ENCODE measurements at regions not wholly inside any gene's neighbourhood (a gene's known extent, or its start where the extent isn't known, plus 50 kb on each side); places are given as distances from the start of the nearest gene placed in this dataset.
"Not testable (repeated sequence)": the region's sequence is repeated elsewhere in the genome, so short reads cannot be mapped to it uniquely, and the experiment has no call there.

DNA sequence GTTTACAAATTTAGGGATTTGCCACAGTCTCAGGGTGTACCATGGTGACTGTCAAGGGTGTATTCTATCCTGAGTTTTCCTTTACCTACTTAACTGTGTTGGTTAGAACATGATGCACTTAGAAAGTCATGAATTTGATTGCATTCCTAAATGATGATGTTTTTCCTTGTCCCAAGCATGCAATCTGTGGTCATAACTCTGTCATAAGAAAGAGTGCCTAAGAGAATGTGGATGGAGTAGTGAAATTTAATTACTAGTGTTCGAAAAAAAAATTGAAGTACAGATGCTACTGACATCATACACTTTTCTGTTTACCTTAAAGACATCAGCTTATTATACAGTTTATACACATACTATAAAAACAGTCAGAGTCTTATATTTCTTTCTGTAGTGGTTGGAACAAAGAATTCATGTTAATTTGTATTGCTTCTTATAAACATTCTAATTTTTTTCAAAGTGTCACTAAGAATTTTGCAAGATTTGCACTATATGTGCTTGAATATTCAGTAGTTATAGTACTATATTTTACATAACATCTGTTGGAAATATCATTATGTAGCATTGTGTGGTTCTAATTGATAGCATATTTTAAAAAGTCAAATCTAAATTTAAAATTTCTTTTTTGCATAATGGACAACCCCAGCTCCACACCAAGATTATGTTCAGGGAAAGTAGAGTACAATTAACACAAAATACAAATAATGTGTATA, 231.3 kb upstream of the KCNMB2 start:
- no peak for DNase-seq

DNA sequence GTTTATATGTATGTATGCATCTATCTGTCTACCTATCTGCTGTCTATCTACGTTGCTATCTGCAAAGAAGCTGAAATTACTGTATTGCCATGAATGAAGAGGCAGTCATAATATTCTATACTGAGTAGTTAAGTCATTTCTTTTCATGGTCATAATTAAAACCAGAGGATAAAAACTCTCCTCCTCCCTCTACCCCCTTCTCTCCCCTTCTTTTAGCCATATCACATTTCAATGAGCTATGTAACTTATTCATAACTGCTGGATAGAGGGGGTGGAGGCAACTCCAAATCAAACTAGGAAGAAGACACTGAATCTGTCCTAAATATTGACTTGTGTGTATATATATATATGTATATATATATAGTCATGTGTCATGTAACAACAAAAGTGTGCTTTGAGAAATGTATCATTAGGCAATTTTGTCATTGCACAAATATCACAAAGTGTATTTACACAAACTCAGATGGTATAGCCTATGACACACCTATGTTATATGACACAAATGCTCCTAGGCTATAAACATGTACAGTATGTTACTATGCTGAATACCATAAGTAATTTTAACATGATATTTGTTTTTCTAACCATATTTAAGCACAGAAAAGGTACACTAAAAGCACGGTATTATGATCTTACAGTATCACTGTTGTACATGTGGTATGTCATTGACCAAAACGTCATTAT, 229.7 kb upstream of the KCNMB2 start:
- no peak for DNase-seq

DNA sequence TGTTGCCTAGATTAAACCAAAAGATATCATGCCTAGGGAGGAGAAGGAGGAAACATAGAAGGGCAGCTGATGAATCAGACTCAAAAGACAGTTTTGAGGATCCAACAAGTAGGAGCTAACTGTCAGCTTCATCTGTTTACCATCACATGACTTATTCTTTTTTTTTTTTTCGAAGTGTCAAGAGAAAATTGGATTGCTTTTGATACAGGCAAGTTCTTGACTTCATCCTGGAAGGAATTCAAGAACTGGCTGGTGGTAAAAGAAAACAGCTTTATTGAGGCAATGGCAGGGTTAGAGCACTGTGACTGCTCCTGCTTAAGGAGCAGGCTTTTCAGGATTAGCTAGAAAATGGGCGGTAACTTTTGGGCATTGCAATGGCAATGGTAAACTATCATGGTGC, 227.5 kb upstream of the KCNMB2 start:
- DNase-seq, result no peak

GRCh38 chr3:178310949-178311348, 225.3 kb upstream of the KCNMB2 start:
- DNase-seq, result no peak

- DNase-seq, result no peak
These were observed 222.5 kb upstream of the KCNMB2 start for GRCh38 chr3:178313716-178314115.

GRCh38 chr3:178318340-178318739, 217.9 kb upstream of the KCNMB2 start:
- no peak for DNase-seq

DNA sequence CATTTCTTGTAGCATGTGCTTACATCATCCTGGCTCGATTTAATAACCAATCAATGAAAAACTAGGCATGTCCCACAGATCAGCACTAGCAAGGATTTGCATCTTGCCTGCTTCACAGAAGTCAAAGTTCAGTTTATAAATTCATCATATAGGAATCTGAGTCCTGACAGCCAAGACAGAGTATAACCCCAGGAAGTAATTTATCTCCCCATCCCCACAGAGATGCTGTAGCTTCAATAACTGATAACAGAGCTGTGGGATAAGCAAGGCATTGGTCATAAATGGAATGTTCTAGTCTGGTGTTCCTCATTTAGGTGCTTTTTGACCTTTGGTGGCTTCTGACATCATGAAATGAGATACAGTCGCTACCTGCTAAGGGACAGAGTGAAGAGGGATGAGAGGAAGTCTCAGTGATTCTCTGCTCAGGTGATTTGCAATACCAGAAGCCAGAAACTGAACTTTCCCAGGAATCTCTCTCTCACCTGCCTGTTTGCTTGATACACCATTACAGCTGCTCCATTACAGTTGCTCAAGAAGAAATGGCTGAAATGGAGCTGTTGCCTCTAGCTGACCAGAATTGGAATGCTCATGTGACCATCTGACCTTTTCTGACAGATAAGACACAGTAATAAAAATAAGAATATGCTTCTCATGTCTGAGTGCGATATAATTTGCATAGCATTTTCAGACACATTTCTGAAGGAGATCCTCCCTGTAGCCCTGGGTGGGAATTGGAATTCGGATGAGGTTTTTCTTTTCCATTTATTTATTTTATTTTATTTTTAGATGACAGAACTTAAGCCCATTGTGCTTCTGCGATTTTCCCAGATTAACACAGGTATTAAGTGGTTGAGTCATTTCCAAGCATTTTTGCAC, 217.1 kb upstream of the KCNMB2 start:
- no peak for DNase-seq

DNA sequence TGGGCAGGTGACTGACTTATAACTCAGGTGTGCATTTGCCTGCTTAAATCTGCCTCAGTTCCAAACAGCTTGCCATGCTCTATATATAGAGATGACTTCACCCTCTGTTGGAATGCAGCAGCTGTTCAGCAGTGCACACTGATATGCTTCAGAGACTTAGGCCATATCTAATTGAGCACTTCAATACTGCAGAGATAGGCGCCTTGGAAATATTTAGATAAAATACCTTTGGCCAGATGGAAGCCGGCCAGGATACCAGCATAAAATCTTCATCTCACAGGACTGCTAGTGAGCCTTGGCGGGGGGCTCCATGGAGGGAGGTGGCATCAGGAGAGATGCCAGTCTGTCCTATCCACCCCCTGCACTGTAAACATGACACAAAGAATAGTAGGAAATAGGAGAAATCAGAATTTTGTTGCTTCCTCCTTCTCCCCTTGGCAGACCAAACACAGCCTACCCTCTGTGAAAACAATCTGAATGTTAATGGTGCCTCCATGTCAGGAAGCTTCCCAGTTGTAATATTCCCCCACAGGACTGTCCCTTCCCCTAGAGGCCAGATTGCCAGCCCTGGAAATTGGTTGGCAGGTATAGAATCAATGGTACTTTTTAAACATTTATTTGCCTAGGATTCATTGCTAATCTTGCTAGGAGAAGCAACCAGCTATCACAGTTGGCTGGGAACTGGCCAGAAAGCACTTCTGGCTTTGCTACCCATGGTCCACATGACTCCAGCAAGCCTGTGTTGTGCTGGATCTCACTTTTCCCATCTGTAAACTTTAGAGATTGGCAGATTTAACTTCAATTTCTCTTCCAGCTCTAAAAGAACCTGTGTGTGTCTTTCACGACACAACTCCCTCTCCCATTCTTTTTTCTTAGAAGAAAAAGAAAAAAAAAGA, 215.5 kb upstream of the KCNMB2 start:
- DNase-seq, result no peak

DNA sequence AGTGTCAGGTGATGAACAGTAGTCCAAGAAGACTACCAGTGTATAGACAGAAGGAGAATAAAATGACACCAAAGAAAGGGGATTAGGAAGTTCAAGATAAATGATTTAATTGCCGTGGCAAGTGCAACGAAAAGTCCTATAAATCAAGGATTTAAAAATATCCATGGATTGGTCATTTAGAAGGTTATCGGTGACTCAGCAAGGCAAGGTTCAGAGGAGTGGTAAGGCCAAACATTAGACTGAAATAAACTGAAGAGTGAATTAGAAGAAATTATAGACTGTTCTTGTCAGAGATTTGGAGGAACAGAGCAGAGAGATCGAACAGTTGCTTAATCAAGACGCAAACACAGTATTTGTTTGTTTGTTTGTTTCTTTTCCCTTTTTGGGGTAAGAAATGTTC, 211.9 kb upstream of the KCNMB2 start:
- DNase-seq, result no peak

DNA sequence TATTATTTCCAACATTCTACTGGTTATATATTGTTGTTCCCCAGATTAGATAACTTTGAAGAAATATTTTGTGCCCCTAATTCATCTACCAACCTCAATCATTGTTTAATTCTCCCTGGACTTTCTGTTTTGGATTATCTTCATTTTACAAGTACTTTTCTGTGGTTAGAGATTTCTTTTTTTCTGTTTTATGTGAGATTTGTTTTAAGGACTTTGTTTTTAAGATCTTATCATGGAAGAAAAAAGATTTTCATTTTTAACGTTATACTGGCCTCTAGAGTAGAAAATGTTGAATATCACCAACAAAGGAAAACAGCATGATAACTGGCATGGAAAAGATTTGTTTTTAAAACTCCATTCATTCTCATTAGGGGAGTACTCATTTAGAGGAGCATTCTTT, 210.9 kb upstream of the KCNMB2 start:
- DNase-seq, result no peak

DNA sequence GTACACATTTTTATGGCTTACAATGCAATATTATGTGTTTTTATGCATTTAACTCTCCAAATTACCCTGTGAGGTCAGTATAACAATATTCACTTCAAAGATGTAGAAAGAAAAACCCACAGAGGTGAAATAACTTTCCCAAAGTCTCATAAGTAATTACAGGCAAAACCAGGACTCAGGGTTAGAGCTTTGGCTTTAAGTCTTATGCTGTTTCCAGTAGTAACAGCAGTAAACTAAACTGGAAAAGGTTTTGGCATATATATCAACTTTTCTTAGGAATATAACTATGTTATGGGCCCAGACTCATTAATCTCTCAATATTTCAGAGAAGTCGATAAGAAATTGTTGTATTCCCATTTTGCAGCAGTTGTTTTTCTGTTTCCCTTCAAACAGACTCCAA, 206.3 kb upstream of the KCNMB2 start:
- DNase-seq, result no peak

GRCh38 chr3:178334239-178334638, 202.0 kb upstream of the KCNMB2 start:
- DNase-seq, result no peak

- DNase-seq, result no peak
These were observed 199.9 kb upstream of the KCNMB2 start for GRCh38 chr3:178336336-178336735.

GRCh38 chr3:178340506-178340905, 195.7 kb upstream of the KCNMB2 start:
- DNase-seq, result no peak

GRCh38 chr3:178341636-178342035, 194.6 kb upstream of the KCNMB2 start:
- no peak for DNase-seq

DNA sequence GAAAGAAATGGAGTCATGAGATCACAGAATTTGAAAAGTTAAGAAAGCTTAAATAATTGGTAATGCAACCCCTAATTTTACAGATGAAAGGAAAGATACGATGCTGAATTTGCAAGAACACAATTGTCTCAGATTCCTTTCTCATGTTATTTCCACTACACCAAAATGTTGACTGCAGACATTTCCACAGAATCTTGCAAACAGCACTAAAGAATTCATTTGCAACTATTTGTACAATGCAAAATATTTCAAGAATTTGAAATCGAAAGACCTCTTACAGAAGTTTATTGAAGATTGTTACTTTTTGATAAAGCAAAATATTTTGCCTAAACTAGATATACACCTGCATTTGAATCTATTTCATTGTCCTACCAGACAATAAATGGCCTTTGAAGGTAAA, 194.1 kb upstream of the KCNMB2 start:
- no peak for DNase-seq

- no peak for DNase-seq
These were observed 192.7 kb upstream of the KCNMB2 start for GRCh38 chr3:178343433-178344038.

GRCh38 chr3:178345944-178346343, 190.3 kb upstream of the KCNMB2 start:
- DNase-seq, result no peak

DNA sequence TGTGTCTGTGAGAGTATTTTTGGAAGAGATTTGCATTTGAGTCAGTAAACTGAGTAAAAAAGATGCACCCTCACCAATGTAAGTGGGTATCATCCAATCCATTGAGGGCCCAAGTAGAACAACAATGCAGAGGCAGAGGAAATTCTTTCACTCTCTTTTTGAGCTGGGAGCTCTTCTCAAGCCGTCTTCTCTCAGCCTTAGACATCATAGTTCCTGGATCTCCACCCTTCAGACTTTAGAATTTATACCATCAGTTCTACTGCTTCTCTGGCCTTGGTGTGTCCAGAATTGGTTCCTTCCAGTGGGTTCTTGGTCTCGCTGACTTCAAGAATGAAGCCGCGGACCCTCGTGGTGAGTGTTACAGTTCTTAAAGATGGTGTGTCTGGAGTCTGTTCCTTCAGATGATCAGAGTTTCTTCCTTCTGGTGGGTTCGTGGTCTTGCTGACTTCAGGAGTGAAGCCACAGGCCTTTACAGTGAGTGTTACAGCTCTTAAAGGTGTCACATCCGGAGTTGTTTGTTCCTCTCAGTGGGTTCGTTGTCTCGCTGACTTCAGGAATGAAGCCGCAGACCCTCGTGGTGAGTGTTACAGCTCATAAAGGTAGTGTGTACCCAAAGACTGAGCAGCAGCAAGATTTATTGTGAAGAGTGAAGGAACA, 187.5 kb upstream of the KCNMB2 start:
- not testable (repeated sequence) for DNase-seq

- not testable (repeated sequence) for DNase-seq
These were observed 187.0 kb upstream of the KCNMB2 start for GRCh38 chr3:178349218-178349596.

GRCh38 chr3:178350763-178351162, 185.5 kb upstream of the KCNMB2 start:
- DNase-seq, result no peak
